HK-2 (cell line): ENCODE measurements at regions not wholly inside any gene's neighbourhood (a gene's known extent, or its start where the extent isn't known, plus 50 kb on each side); places are given as distances from the start of the nearest gene placed in this dataset.

Source experiments
- DNase-seq: peaks from one replicate; pipeline ENCODE4 v3.0.0-alpha.2; 2018; ENCODE audit not compliant: unreplicated experiment

GRCh38 chr2:10201201-10201600 lies 78.7 kb downstream of the RRM2 start:
- DNase-seq, result no peak

- no peak for DNase-seq
Observed at GRCh38 chr2:10202131-10202665, 79.7 kb downstream of the RRM2 start.

GRCh38 chr2:10204326-10205161 lies 82.0 kb downstream of the RRM2 start:
- no peak for DNase-seq

- no peak for DNase-seq
Observed at GRCh38 chr2:10205162-10205475, 82.6 kb downstream of the RRM2 start.

- no peak for DNase-seq
Observed at GRCh38 chr2:10208736-10209135, 86.2 kb downstream of the RRM2 start.

GRCh38 chr2:10209406-10209935 lies 86.9 kb downstream of the RRM2 start:
- DNase-seq, result no peak

- no peak for DNase-seq
Observed at GRCh38 chr2:10210336-10210735, 87.8 kb downstream of the RRM2 start.

- DNase-seq, result no peak
Observed at GRCh38 chr2:10211844-10212422, 89.4 kb downstream of the RRM2 start.

- no peak for DNase-seq
Observed at GRCh38 chr2:10212827-10213226, 89.9 kb upstream of the HPCAL1 start.

- no peak for DNase-seq
Observed at GRCh38 chr2:10214179-10214578, 88.5 kb upstream of the HPCAL1 start.

- DNase-seq, result no peak
Observed at GRCh38 chr2:10215393-10215935, 87.2 kb upstream of the HPCAL1 start.

- DNase-seq, result no peak
Observed at GRCh38 chr2:10216677-10217488, 85.8 kb upstream of the HPCAL1 start.

- DNase-seq, result no peak
Observed at GRCh38 chr2:10217489-10218435, 84.9 kb upstream of the HPCAL1 start.

GRCh38 chr2:10220045-10220901 lies 82.4 kb upstream of the HPCAL1 start:
- no peak for DNase-seq

GRCh38 chr2:10220902-10221391 lies 81.8 kb upstream of the HPCAL1 start:
- DNase-seq, result no peak

- no peak for DNase-seq
Observed at GRCh38 chr2:10221443-10221842, 81.3 kb upstream of the HPCAL1 start.

GRCh38 chr2:10221976-10222870 lies 80.5 kb upstream of the HPCAL1 start:
- no peak for DNase-seq

GRCh38 chr2:10223471-10223870 lies 79.2 kb upstream of the HPCAL1 start:
- DNase-seq, result no peak
